GM23248 (cell line): ENCODE measurements at regions not wholly inside any gene's neighbourhood (a gene's known extent, or its start where the extent isn't known, plus 50 kb on each side); places are given as distances from the start of the nearest gene placed in this dataset.

Experiments used
- DNase-seq: peaks from one replicate; pipeline ENCODE4 v3.0.0-alpha.2; 2015
- H2AFZ ChIP-seq: fragments of 200-600 bp; sonication (generic); 2 replicates; pipeline ENCODE4 v1.6.1; 2016; ENCODE audit warnings: antibody characterized with exemption
- H3F3A ChIP-seq: fragments of 200-600 bp; sonication (generic); 2 replicates; pipeline ENCODE4 v1.6.1; 2016; ENCODE audit warnings: mild to moderate bottlenecking, antibody characterized with exemption, mixed run types; ENCODE audit not compliant: insufficient read depth
- H3K27ac ChIP-seq: fragments of 200-600 bp; sonication (generic); 2 replicates; pipeline ENCODE4 v1.5.1; 2016; ENCODE audit warnings: mild to moderate bottlenecking
- H3K27me3 ChIP-seq: fragments of 200-600 bp; sonication (generic); replicated peaks from 2 replicates; pipeline ENCODE4 v1.6.1; 2016; ENCODE audit warnings: mild to moderate bottlenecking; ENCODE audit not compliant: insufficient read depth
- H3K36me3 ChIP-seq: fragments of 200-600 bp; sonication (generic); 2 replicates; pipeline ENCODE4 v1.6.1; 2016; ENCODE audit warnings: low read depth, mild to moderate bottlenecking
- H3K4me1 ChIP-seq: fragments of 200-600 bp; sonication (generic); 2 replicates; pipeline ENCODE4 v1.6.1; 2016; ENCODE audit warnings: mild to moderate bottlenecking; ENCODE audit not compliant: insufficient read depth
- H3K4me2 ChIP-seq: fragments of 200-600 bp; sonication (generic); one replicate; pipeline ENCODE4 v1.6.1; 2016; ENCODE audit warnings: mild to moderate bottlenecking; ENCODE audit not compliant: unreplicated experiment
- H3K4me3 ChIP-seq: fragments of 200-600 bp; sonication (generic); 2 replicates; pipeline ENCODE4 v1.5.1; 2016; ENCODE audit warnings: mild to moderate bottlenecking
- H3K79me2 ChIP-seq: fragments of 200-600 bp; sonication (generic); 2 replicates; pipeline ENCODE4 v1.6.1; 2016; ENCODE audit warnings: mild to moderate bottlenecking; ENCODE audit not compliant: insufficient read depth
- H3K9ac ChIP-seq: fragments of 200-600 bp; sonication (generic); 2 replicates; pipeline ENCODE4 v1.6.1; 2016; ENCODE audit warnings: mild to moderate bottlenecking
- H3K9me2 ChIP-seq: fragments of 200-600 bp; sonication (generic); 2 replicates; pipeline ENCODE4 v1.6.1; 2016; ENCODE audit warnings: mixed run types, mild to moderate bottlenecking, moderate library complexity; ENCODE audit not compliant: insufficient read depth
- H3K9me3 ChIP-seq: fragments of 200-600 bp; sonication (generic); one replicate; pipeline ENCODE4 v1.6.1; 2017; ENCODE audit warnings: low read depth
- H4K20me1 ChIP-seq: fragments of 200-600 bp; sonication (generic); 2 replicates; pipeline ENCODE4 v1.6.0; 2016; ENCODE audit not compliant: insufficient read depth
- EZH2 ChIP-seq: fragments of 200-600 bp; sonication (generic); IDR thresholded peaks from 2 replicates; pipeline ENCODE4 v1.6.1; 2018; ENCODE audit warnings: antibody characterized with exemption, mild to moderate bottlenecking; ENCODE audit not compliant: insufficient read depth, poor library complexity, severe bottlenecking
- EZH2phosphoT487 ChIP-seq: fragments of 200-600 bp; sonication (generic); IDR thresholded peaks from 2 replicates; pipeline ENCODE4 v1.6.1; 2018; ENCODE audit warnings: antibody characterized with exemption, moderate library complexity, mild to moderate bottlenecking, low read depth; ENCODE audit not compliant: insufficient read depth
- WGBS, 2 experiments: methylation state at CpG; one replicate each; pipeline ENCODE4 v1.1.6; 2015 to 2017; ENCODE audit warnings: low lambda C conversion rate in 2 of 2, low coverage in 1 of 2; ENCODE audit errors: missing lambda C conversion rate in 2 of 2; 5-methylcytosine and 5-hydroxymethylcytosine counted together
- in situ Hi-C: fragments of 300-500 bp; cut with MboI; formaldehyde crosslinking; loops from 2 replicates; pipeline ENCODE4 v1.15.0; 2020

GRCh38 chr5:125834438-125835115 lies 588.6 kb upstream of the GRAMD2B start:
- H3F3A ChIP-seq = no peaks in the 10 kb centered on the region
- H3K4me1 ChIP-seq = no peaks in the 10 kb centered on the region
- no peaks in the 10 kb centered on the region for H3K79me2 ChIP-seq
- no peaks in the 10 kb centered on the region for H3K36me3 ChIP-seq
- 0 out of 2 replicates have a peak, but pooled peaks cover 8% of the 10 kb centered on the region for H3K27me3 ChIP-seq
- H3K9me2 ChIP-seq = no peaks in the 10 kb centered on the region
- no peak overlapping the region for H3K27ac ChIP-seq
- no peak overlapping the region for H2AFZ ChIP-seq
- no peak overlapping the region for H3K4me2 ChIP-seq
- 67 to 70% methylated on average over 10 of the region's 10 CpGs for whole genome bisulfite sequencing, 2 experiments
- no peak for DNase-seq
- no peak for TF ChIP-seq EZH2phosphoT487
- H3K9ac ChIP-seq = no peak overlapping the region
- no peak overlapping the region for H3K4me3 ChIP-seq
- no peaks in the 10 kb centered on the region for H3K9me3 ChIP-seq
- in situ Hi-C loops = no loop called here
- H4K20me1 ChIP-seq = no peaks in the 10 kb centered on the region

DNA sequence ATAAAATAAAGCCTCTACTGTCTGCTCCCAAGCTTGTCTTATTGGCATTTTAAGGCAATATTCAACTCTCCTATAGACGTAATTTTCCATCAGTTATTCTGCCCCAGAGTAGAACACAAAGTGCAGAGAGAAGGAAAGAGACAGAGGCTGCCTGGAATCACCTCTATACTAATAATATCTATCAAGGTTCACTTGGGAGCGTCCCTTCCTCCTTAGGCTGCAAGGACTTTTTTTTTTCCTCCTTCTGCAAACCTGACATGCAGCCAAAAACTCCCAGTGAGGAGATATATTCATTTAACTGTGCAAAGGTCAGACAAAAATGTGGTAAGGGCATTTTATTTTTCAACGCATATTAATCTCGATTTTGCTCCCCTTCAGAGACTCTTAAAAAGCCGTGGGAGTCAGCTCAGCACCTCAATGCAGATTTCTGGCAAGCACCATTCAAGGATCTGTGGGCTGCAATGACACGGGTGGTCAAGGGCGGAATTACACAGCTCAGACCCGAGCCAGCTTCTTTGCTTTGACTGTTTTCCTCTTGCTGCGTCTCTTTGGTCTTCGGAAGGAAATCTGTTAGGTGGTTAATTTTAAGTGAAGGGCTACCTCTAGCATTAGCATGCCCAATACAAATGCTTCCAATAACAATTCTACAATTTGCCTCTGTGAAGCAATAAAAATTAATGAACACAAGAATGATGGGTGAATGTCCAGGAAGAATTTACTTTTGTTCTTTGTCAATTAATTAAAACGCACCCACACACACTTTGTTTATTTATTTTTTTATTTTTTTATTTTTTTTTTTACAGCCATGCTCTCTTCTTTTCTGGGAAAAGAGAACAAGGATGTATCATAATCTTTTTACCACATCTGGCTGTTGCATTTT lies 587.7 kb upstream of the GRAMD2B start:
- H3K4me2 ChIP-seq = no peak overlapping the region
- in situ Hi-C loops = no loop called here
- no peaks in the 10 kb centered on the region for H3K9me3 ChIP-seq
- TF ChIP-seq EZH2phosphoT487 (no peak), EZH2 (no peak)
- no peak overlapping the region for H2AFZ ChIP-seq
- DNase-seq = peak; percentile 2
- H3K27ac ChIP-seq = no peak overlapping the region
- H4K20me1 ChIP-seq = no peaks in the 10 kb centered on the region
- H3F3A ChIP-seq = no peaks in the 10 kb centered on the region
- H3K36me3 ChIP-seq = no peaks in the 10 kb centered on the region
- H3K4me1 ChIP-seq = no peaks in the 10 kb centered on the region
- H3K27me3 ChIP-seq = 0 out of 2 replicates have a peak, but pooled peaks cover 8% of the 10 kb centered on the region
- H3K79me2 ChIP-seq = no peaks in the 10 kb centered on the region
- H3K9me2 ChIP-seq = no peaks in the 10 kb centered on the region
- WGBS, 2 experiments = 54 to 57% methylated on average over 11 of the region's 11 CpGs
- no peak overlapping the region for H3K4me3 ChIP-seq
- H3K9ac ChIP-seq = no peak overlapping the region

- no peaks in the 10 kb centered on the region for H4K20me1 ChIP-seq
- no peaks in the 10 kb centered on the region for H3K79me2 ChIP-seq
- DNase-seq = no peak
- TF ChIP-seq EZH2 = no peak
- no peak for TF ChIP-seq EZH2phosphoT487
- no peaks in the 10 kb centered on the region for H3K36me3 ChIP-seq
- no peaks in the 10 kb centered on the region for H3K9me2 ChIP-seq
- no peak overlapping the region for H3K4me3 ChIP-seq
- no peak overlapping the region for H3K9ac ChIP-seq
- no peak overlapping the region for H3K27ac ChIP-seq
- H3F3A ChIP-seq = no peaks in the 10 kb centered on the region
- H3K27me3 ChIP-seq = 0 out of 2 replicates have a peak, but pooled peaks cover 8% of the 10 kb centered on the region
- in situ Hi-C loops = no loop called here
- no peak overlapping the region for H3K4me2 ChIP-seq
- WGBS, 2 experiments = 9 to 12% methylated on average over 2 of the region's 2 CpGs
- no peaks in the 10 kb centered on the region for H3K4me1 ChIP-seq
- H3K9me3 ChIP-seq = no peaks in the 10 kb centered on the region
- H2AFZ ChIP-seq = no peak overlapping the region
These were observed 587.0 kb upstream of the GRAMD2B start for GRCh38 chr5:125836256-125836655.

- no peaks in the 10 kb centered on the region for H4K20me1 ChIP-seq
- H3K4me1 ChIP-seq = no peaks in the 10 kb centered on the region
- no peak for DNase-seq
- H3K27ac ChIP-seq = no peak overlapping the region
- no peaks in the 10 kb centered on the region for H3K79me2 ChIP-seq
- no peaks in the 10 kb centered on the region for H3K36me3 ChIP-seq
- WGBS, 2 experiments = 41 to 51% methylated on average over 3 of the region's 3 CpGs
- TF ChIP-seq EZH2phosphoT487 (no peak), EZH2 (no peak)
- no peaks in the 10 kb centered on the region for H3K9me3 ChIP-seq
- no peaks in the 10 kb centered on the region for H3K9me2 ChIP-seq
- no peak overlapping the region for H3K9ac ChIP-seq
- in situ Hi-C loops = no loop called here
- H3K4me3 ChIP-seq = no peak overlapping the region
- H3K4me2 ChIP-seq = no peak overlapping the region
- no peak overlapping the region for H2AFZ ChIP-seq
- H3F3A ChIP-seq = no peaks in the 10 kb centered on the region
- H3K27me3 ChIP-seq = 0 out of 2 replicates have a peak, but pooled peaks cover 8% of the 10 kb centered on the region
These were observed 585.3 kb upstream of the GRAMD2B start for GRCh38 chr5:125837866-125838265.
